Calu3 (cell line): ENCODE measurements at regions not wholly inside any gene's neighbourhood (a gene's known extent, or its start where the extent isn't known, plus 50 kb on each side); places are given as distances from the start of the nearest gene placed in this dataset.

ENCODE experiments used
- BruUV-seq: library from RNA; stranded (reverse); fragments of 400-500 nt; replicated peaks from 2 replicates; lab custom pipeline; 2021; lab: Mats Ljungman, UMichigan
- CTCF ChIA-PET: fragments of 300-600 bp; sonication (Branson Sonifier 250); formaldehyde crosslinking; loops from one replicate; lab custom pipeline; 2022; ENCODE audit warnings: antibody characterized with exemption; lab: Charles Lee
- DNase-seq: peaks from one replicate; pipeline ENCODE4 v3.0.0; 2022
- H3K27ac Mint-ChIP-seq: one replicate; pipeline ENCODE4 v1.8.0; 2022; ENCODE audit warnings: mixed read lengths; ENCODE audit not compliant: unreplicated experiment
- H3K27me3 Mint-ChIP-seq: one replicate; pipeline ENCODE4 v1.8.0; 2022; ENCODE audit warnings: mixed read lengths; ENCODE audit not compliant: unreplicated experiment
- H3K36me3 Mint-ChIP-seq: one replicate; pipeline ENCODE4 v1.8.0; 2022; ENCODE audit warnings: mild to moderate bottlenecking, moderate library complexity, mixed read lengths; ENCODE audit not compliant: insufficient read depth, unreplicated experiment
- H3K4me1 Mint-ChIP-seq: one replicate; pipeline ENCODE4 v1.8.0; 2022; ENCODE audit warnings: mild to moderate bottlenecking, low read depth, mixed read lengths; ENCODE audit not compliant: unreplicated experiment
- H3K4me3 Mint-ChIP-seq: one replicate; pipeline ENCODE4 v1.8.0; 2022; ENCODE audit warnings: mild to moderate bottlenecking, low read depth, moderate library complexity, mixed read lengths; ENCODE audit not compliant: unreplicated experiment
- H3K9me3 Mint-ChIP-seq: one replicate; pipeline ENCODE4 v1.8.0; 2022; ENCODE audit warnings: low read depth, mixed read lengths; ENCODE audit not compliant: unreplicated experiment
- intact Hi-C: fragments of 100-400 bp; cut with micrococcal nuclease; formaldehyde crosslinking; loops from one replicate; pipeline ENCODE4 v1.10.0; 2022; ENCODE audit not compliant: unreplicated experiment
- TF ChIP-seq, protein P1 (sequence below): fragments of 200-600 bp; IDR thresholded peaks from one replicate; pipeline ENCODE4 v1.8.0; 2022; ENCODE audit warnings: antibody characterized with exemption; ENCODE audit not compliant: unreplicated experiment

DNA sequence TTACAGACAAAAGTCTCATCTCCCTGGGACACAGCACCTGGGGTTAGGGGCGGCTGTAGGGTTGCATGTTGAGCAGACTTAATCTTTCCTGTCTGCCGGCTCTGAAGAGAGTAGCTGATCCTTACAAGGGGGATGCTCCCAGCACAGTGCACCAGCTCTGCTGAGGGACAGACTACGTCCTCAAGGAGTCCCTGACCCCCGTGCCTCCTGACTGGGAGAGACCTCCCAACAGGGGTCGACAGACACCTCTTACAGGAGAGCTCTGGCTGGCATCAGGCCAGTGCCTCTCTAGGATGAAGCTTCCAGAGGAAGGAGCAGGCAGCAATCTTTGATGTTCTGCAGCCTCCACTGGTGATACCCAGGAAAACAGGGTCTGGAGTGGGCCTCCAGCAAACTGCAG is 506.0 kb upstream of the FMR1 start:
- Mint-ChIP-seq H3K27me3 (no peaks in the 10 kb centered on the region), H3K4me1 (no peaks in the 10 kb centered on the region), H3K9me3 (peaks cover 2% of the 10 kb centered on the region), H3K27ac (no peak overlapping the region), H3K4me3 (no peak overlapping the region), H3K36me3 (no peaks in the 10 kb centered on the region)
- no peak for DNase-seq
- intact Hi-C loops: no loop called here
- CTCF ChIA-PET: no interaction called here
- BruUV-seq: no TSS peak
- TF ChIP-seq, protein P1, sequence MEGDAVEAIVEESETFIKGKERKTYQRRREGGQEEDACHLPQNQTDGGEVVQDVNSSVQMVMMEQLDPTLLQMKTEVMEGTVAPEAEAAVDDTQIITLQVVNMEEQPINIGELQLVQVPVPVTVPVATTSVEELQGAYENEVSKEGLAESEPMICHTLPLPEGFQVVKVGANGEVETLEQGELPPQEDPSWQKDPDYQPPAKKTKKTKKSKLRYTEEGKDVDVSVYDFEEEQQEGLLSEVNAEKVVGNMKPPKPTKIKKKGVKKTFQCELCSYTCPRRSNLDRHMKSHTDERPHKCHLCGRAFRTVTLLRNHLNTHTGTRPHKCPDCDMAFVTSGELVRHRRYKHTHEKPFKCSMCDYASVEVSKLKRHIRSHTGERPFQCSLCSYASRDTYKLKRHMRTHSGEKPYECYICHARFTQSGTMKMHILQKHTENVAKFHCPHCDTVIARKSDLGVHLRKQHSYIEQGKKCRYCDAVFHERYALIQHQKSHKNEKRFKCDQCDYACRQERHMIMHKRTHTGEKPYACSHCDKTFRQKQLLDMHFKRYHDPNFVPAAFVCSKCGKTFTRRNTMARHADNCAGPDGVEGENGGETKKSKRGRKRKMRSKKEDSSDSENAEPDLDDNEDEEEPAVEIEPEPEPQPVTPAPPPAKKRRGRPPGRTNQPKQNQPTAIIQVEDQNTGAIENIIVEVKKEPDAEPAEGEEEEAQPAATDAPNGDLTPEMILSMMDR: no peak

DNA sequence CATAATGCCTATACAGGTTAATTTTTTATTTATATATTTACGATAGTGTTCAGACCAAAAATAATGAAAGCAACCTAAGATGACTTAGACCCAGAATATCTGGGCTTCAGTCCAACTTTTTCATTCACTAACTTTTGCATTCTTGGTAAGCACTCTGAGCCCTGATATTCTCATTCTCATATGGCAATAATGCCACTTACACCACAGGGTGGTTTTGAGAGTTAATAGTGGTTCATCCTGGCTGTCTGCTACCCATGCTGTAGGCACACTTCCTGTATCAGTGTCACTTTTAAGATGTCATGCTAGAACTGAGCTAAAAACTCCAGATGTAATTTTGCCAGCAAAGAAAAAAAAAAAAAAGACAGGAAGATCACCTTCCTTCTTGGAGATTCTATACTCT is 508.7 kb upstream of the FMR1 start:
- intact Hi-C loops: no loop called here
- CTCF ChIA-PET: no interaction called here
- Mint-ChIP-seq H3K4me3 (no peak overlapping the region), H3K27me3 (no peaks in the 10 kb centered on the region), H3K27ac (no peak overlapping the region), H3K36me3 (no peaks in the 10 kb centered on the region), H3K9me3 (peaks cover 10% of the 10 kb centered on the region), H3K4me1 (no peaks in the 10 kb centered on the region)
- DNase-seq: no peak
- TF ChIP-seq, protein P1: no peak
- no TSS peak for BruUV-seq

GRCh38 chrX:147378767-147379166 is 533.0 kb upstream of the FMR1 start:
- intact Hi-C loops: loop anchor here (5.0 kb wide), 1 partner anchor 1106 kb away; no protein-coding TSS in a partner anchor
- DNase-seq: no peak
- H3K4me1 Mint-ChIP-seq: no peaks in the 10 kb centered on the region
- H3K27me3 Mint-ChIP-seq: no peaks in the 10 kb centered on the region
- BruUV-seq: no TSS peak
- no peak overlapping the region for H3K4me3 Mint-ChIP-seq
- CTCF ChIA-PET: no interaction called here
- no peak overlapping the region for H3K27ac Mint-ChIP-seq
- no peaks in the 10 kb centered on the region for H3K36me3 Mint-ChIP-seq
- TF ChIP-seq, protein P1: no peak
- peaks cover 6% of the 10 kb centered on the region for H3K9me3 Mint-ChIP-seq

DNA sequence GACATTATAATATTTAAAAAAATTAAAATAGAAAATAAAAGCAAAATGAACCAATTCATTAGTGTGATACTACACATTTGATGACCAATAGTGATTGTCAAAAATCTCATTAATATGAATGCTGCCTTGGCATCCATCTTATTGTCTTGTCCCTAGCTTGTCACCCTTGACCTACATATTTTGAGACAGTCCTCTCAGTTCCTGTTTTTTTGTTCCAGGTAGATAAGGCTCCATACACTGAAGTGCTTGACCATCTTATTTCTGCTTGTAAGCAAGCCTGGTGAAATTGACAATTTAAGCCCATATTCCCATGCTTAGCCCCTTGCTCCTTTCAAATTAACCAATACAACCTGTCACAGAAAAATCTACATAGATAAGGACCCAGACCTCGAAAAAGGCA is 534.0 kb upstream of the FMR1 start:
- H3K27me3 Mint-ChIP-seq: no peaks in the 10 kb centered on the region
- intact Hi-C loops: loop anchor here (5.0 kb wide), 1 partner anchor 1105 kb away; no protein-coding TSS in a partner anchor
- no TSS peak for BruUV-seq
- H3K4me1 Mint-ChIP-seq: no peaks in the 10 kb centered on the region
- peaks cover 6% of the 10 kb centered on the region for H3K9me3 Mint-ChIP-seq
- TF ChIP-seq, protein P1: no peak
- H3K4me3 Mint-ChIP-seq: no peak overlapping the region
- CTCF ChIA-PET: no interaction called here
- H3K36me3 Mint-ChIP-seq: no peaks in the 10 kb centered on the region
- H3K27ac Mint-ChIP-seq: no peak overlapping the region
- no peak for DNase-seq
